IPS-18c (cell line): ENCODE measurements at regions not wholly inside any gene's neighbourhood (a gene's known extent, or its start where the extent isn't known, plus 50 kb on each side); places are given as distances from the start of the nearest gene placed in this dataset.
"Not testable (repeated sequence)": the region's sequence is repeated elsewhere in the genome, so short reads cannot be mapped to it uniquely, and the experiment has no call there.

ENCODE experiments used
- H3K4me3 ChIP-seq: 2 replicates; pipeline ENCODE4 v1.7.0; 2013; ENCODE audit warnings: low read depth, mild to moderate bottlenecking, low read length, moderate library complexity; ENCODE audit not compliant: insufficient read depth
- H3K9me3 ChIP-seq: one replicate; pipeline ENCODE4 v1.6.1; 2013; ENCODE audit warnings: mild to moderate bottlenecking, low read length, moderate library complexity; ENCODE audit not compliant: control insufficient read depth, insufficient read depth

DNA sequence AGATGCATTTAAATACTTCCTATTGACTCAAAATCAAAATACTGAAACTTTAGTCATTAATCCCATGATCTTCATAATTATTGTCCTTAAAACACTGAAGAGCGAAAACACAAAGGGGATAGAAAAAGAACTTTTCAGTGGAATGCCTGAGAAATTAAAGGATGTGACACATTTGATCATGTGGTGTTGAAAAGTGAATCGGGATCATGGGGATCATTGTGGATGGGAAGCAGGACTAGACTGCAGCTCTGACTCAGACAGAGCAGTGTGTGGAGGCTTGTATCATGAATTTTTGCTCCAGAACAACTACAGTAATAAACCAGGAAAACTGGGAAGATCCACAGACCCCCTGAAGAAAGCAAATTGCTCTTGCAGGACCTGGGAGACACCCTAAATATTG, 161.1 kb upstream of the CXADR start:
- H3K4me3 ChIP-seq: no peak overlapping the region
- H3K9me3 ChIP-seq: no peaks in the 10 kb centered on the region

DNA sequence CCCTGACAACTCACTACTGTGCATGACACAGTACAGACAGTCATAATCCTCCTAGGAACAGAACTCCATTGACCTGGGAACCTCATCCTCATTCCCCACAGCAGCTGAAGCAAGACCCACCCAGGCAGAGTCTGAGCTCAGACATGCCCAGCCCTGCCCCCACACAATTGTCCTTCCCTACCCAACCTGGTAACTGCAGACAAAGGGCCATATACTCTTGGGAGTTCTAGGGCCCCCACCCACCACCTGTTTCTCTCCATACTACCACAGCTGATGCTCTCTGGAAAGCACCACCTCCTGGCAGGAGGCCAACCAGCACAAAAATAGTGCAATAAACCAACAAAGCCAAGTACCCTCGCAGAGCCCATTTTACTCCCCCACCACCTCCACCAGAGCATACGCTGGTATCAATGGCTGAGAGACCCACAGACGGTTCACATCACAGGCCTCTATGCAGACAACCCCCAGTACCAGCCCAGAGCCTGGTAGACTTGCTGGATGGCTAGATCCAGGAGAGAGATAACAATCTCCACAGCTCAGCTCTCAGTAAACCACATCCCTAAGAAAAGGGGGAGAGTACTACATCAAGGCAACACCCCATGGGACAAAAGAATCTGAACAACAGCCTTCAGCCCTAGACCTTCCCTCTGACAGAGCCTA, 159.7 kb upstream of the CXADR start:
- H3K4me3 ChIP-seq: no peak overlapping the region
- no peaks in the 10 kb centered on the region for H3K9me3 ChIP-seq

DNA sequence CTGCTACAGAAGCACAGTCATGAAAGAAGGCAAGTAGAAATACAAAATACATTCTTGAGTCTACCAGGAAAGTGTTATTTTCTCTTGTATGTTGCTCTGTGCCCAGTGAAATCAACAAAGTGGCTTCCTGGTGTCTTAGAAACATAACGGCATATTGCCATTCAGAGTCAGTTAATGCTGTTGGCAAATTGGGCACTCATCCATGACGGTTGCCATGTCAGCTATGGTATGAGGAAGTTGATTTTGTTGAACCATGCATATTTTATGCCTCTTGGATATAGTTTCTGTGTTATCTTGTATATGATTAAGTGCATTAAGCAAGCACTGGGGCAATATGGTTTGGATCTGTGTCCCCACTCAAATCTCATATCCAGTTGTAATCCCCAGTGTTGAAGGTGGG, 153.1 kb upstream of the CXADR start:
- Histone ChIP-seq H3K4me3 (no peak overlapping the region), H3K9me3 (no peaks in the 10 kb centered on the region)

- H3K4me3 ChIP-seq: no peak overlapping the region
- no peaks in the 10 kb centered on the region for H3K9me3 ChIP-seq
Observed at GRCh38 chr21:17368748-17369363, 144.0 kb upstream of the CXADR start.

DNA sequence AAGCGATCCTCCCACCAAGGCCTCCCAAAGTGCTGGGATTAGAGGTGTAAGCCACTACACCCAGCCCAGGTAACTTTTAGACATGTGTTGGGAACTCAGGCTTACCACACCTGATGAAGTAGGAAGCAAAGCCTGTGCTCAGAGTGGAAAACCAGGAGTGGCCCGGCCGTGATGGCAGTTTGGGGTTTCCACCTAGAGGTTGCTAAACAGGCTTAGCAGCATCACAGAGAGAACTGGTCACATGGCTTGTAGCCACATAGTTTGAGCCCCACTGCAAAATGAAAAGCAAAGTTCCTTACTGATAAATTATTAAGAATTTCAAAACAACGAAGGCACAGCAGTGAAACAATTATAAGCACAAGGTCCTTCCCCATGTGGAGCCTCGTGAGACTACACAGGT, 142.6 kb upstream of the CXADR start:
- Histone ChIP-seq H3K9me3 (no peaks in the 10 kb centered on the region), H3K4me3 (no peak overlapping the region)

GRCh38 chr21:17370916-17371315, 141.9 kb upstream of the CXADR start:
- H3K4me3 ChIP-seq: no peak overlapping the region
- H3K9me3 ChIP-seq: no peaks in the 10 kb centered on the region

DNA sequence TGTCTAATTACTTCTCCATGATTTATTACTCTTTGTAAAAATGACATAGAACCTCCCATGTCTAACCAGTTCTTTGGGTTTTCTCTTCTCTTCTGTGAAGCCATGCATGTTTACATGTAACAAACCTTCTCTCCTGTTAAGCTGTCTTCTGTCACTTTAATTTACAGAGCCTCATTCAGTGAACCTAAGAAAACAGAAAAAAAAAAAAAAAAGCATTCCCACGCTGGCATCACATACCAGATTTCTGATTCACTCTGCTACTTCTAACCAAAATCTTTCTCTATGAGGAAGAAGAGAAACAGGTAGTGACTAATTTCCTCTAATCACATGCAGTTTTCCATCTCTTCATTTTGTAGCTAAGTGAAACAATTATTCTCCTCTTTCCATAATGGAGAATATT, 141.4 kb upstream of the CXADR start:
- Histone ChIP-seq H3K4me3 (no peak overlapping the region), H3K9me3 (no peaks in the 10 kb centered on the region)

DNA sequence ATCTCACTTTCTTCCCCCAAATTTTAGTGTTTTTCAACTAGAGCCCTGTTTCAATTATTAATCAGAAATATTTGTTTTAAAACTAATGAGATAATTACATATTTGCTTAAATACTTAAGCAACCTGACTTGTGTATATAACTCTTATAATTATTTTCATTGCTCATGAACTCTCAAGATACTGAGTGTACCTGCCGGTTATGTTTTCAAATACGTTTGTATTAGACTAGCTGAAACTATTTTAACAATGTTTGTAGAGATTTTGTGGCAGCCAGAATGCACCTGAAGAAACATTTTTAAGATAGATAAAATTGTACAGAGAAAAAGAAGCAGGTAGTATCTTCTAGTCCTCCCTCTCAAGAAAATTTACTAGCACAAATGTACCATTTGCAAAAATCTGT, 140.6 kb upstream of the CXADR start:
- Histone ChIP-seq H3K4me3 (no peak overlapping the region), H3K9me3 (no peaks in the 10 kb centered on the region)

GRCh38 chr21:17386498-17386897, 126.3 kb upstream of the CXADR start:
- H3K4me3 ChIP-seq: no peak overlapping the region
- H3K9me3 ChIP-seq: no peaks in the 10 kb centered on the region

DNA sequence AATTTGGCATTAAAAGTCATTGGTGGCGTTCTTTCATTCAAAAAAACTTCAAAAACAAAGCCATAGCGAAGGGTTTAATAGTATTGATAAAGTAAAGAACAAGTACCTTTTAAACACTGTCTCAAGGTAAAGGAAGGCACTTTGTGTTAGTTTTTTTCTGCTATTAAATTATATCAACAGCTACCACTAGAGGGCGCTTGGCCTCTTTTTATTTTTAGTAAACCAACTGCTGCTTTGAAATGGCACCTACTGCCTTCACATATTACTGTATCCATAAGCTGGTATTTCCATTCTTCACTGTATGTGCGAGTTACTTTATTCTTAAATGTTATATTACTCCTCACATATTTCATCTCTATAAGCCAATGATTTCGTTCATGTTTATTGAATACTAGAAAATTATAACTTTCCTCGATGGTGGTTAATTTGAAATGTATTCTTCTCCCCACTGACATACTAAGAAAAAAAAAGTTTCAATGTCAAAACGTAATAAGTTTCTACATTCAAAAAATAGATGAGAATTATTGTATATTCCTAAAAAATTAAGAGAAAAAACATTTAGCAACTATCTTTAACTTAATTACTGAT, 125.7 kb upstream of the CXADR start:
- H3K4me3 ChIP-seq: no peak overlapping the region

GRCh38 chr21:17388226-17388625, 124.6 kb upstream of the CXADR start:
- Histone ChIP-seq H3K9me3 (no peaks in the 10 kb centered on the region), H3K4me3 (no peak overlapping the region)

More for the DNA sequence above, 125.7 kb upstream of the CXADR start:
- H3K9me3 ChIP-seq: no peaks in the 10 kb centered on the region

DNA sequence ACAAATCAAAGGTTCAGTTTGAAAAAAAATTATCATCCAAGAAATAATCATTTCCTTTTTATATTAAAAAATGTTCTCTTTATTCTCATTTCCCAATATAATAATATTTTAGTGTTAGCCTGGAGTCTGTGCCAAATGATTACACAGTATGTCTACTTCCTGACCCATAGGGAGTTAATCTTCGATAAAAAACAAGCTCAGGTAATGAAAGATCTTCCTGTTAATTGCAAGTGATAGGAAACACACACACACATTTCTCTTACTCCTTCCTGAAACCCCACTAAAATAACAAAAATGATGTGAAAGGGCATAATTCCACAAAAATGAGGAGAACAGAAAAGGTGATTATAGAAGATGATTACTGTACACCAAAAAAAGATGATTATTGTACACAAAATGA, 123.5 kb upstream of the CXADR start:
- Histone ChIP-seq H3K9me3 (no peaks in the 10 kb centered on the region), H3K4me3 (no peak overlapping the region)

GRCh38 chr21:17390569-17390968, 122.3 kb upstream of the CXADR start:
- Histone ChIP-seq H3K4me3 (no peak overlapping the region), H3K9me3 (no peaks in the 10 kb centered on the region)

- H3K9me3 ChIP-seq: no peaks in the 10 kb centered on the region
- no peak overlapping the region for H3K4me3 ChIP-seq
Observed at GRCh38 chr21:17391811-17392340, 121.0 kb upstream of the CXADR start.

DNA sequence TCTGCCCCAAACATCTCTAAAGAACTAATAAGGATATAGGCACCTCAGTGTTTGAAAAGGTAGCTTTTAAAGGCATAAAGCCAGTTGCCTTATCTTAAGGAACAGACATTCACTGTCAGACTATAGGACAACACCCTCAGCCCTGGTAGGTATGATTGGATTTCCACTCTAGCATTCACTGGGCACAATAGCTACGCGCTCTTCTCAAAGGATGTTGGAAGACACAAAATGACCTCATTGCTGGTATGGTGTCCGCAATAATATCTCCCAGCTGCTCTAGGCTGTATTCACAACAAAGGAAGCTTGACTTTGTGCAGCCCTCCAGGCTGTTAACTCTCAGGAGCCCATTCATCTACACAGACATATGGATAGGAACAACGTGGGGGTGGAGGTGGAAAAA, 119.4 kb upstream of the CXADR start:
- no peak overlapping the region for H3K4me3 ChIP-seq
- no peaks in the 10 kb centered on the region for H3K9me3 ChIP-seq

DNA sequence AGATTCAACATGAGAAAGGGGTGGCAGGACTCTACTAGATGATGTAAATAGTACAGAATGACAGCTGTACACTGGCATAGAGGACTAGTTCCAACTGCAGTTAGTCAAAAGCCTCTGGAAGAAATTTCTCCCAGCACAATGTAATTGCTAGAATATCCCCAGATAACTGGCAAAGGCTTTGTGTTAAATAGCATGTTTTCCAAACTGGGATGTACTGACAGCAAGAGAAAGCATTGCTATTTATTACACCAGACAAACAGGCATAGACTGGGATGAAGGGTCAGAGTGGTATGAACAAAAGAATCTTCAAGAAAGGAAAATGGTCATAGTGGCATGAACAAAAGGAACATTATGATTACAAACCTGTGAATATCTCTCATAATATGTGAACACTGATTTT, 115.9 kb upstream of the CXADR start:
- Histone ChIP-seq H3K4me3 (no peak overlapping the region), H3K9me3 (no peaks in the 10 kb centered on the region)

DNA sequence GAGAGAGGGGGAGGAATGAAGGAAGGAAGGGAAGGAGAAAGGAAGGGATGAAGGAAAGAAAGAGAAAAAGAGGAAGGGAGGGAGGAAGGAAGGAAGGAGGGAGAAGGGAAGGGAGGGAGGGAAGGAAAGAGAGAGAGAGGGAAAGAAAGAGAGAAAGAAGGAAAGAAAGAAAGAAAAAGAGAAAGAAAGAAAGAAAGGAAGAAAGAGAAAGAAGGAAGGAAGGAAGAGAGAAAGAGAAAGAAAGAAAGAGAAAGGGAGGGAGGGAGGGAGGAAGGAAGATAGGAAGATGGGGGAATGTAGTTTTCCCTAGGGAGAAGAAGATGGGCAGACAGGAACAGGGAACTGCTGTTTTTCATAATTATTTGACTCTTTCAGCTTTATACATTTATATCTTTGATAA, 115.1 kb upstream of the CXADR start:
- Histone ChIP-seq H3K4me3 (no peak overlapping the region), H3K9me3 (no peaks in the 10 kb centered on the region)

- not testable (repeated sequence) for H3K4me3 ChIP-seq, H3K9me3 ChIP-seq
Observed at GRCh38 chr21:17398954-17399353, 113.9 kb upstream of the CXADR start.
